Uterus (tissue), 3 donors: ENCODE measurements at regions not wholly inside any gene's neighbourhood (a gene's known extent, or its start where the extent isn't known, plus 50 kb on each side); places are given as distances from the start of the nearest gene placed in this dataset.

ENCODE experiments used
- DNase-seq, 2 donors: peaks; one replicate each; pipeline ENCODE4 v3.0.0-alpha.2; 2019 to 2020
- H3K27ac ChIP-seq, 2 donors: fragments of 200-600 bp; sonication (generic); 1 replicate in 1 of 2; 2 replicates in 1 of 2; pipeline ENCODE4 v1.5.1; 2016 to 2018
- H3K27me3 ChIP-seq, 2 donors: fragments of 200-600 bp; sonication (generic); one replicate each; pipeline ENCODE4 v1.5.1; 2018 to 2019; ENCODE audit warnings: control low read depth in 1 of 2
- H3K36me3 ChIP-seq, 2 donors: fragments of 200-600 bp; sonication (generic); one replicate each; pipeline ENCODE4 v1.5.1; 2019; ENCODE audit warnings: control low read depth in 1 of 2
- H3K4me1 ChIP-seq, 2 donors: fragments of 200-600 bp; sonication (generic); one replicate each; pipeline ENCODE4 v1.5.1; 2018 to 2019; ENCODE audit warnings: control low read depth in 1 of 2
- H3K4me3 ChIP-seq, 2 donors: fragments of 200-600 bp; sonication (generic); 1 replicate in 1 of 2; 2 replicates in 1 of 2; pipeline ENCODE4 v1.5.1; 2018 to 2019; ENCODE audit warnings: mild to moderate bottlenecking in 1 of 2
- H3K9me3 ChIP-seq, 2 donors: fragments of 200-600 bp; sonication (generic); one replicate each; pipeline ENCODE4 v1.5.1; 2019; ENCODE audit warnings: control low read depth in 1 of 2
- POLR2A ChIP-seq, 2 donors: fragments of 450-650 bp; IDR thresholded peaks; one replicate each; pipeline ENCODE4 v1.6.1; 2016; ENCODE audit warnings: antibody characterized with exemption in 2 of 2, mild to moderate bottlenecking in 1 of 2, moderate library complexity in 1 of 2
- intact Hi-C: fragments of 100-400 bp; cut with DNase I; formaldehyde crosslinking; loops from one replicate; pipeline ENCODE4 v1.15.1; 2023; ENCODE audit warnings: low total_unique reads
- TF ChIP-seq, protein P1 (sequence below), 4 experiments: fragments of 200-600 bp in 2 of 4; fragments of 450-650 bp in 2 of 4; sonication (generic) in 2 of 4; IDR thresholded peaks; one replicate each; pipeline ENCODE4 v1.5.1; 2016 to 2019; ENCODE audit warnings: antibody characterized with exemption in 4 of 4, mild to moderate bottlenecking in 2 of 4, moderate library complexity in 1 of 4
- donor health status: DM: yes; HTN: yes; CAD: no.

- TF ChIP-seq, protein P1, sequence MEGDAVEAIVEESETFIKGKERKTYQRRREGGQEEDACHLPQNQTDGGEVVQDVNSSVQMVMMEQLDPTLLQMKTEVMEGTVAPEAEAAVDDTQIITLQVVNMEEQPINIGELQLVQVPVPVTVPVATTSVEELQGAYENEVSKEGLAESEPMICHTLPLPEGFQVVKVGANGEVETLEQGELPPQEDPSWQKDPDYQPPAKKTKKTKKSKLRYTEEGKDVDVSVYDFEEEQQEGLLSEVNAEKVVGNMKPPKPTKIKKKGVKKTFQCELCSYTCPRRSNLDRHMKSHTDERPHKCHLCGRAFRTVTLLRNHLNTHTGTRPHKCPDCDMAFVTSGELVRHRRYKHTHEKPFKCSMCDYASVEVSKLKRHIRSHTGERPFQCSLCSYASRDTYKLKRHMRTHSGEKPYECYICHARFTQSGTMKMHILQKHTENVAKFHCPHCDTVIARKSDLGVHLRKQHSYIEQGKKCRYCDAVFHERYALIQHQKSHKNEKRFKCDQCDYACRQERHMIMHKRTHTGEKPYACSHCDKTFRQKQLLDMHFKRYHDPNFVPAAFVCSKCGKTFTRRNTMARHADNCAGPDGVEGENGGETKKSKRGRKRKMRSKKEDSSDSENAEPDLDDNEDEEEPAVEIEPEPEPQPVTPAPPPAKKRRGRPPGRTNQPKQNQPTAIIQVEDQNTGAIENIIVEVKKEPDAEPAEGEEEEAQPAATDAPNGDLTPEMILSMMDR (IDR thresholded peaks at IDR 0.05): no peak
- no peak for TF ChIP-seq POLR2A (IDR thresholded peaks at IDR 0.05)
- intact Hi-C loops: no loop called here
These were observed 412.0 kb upstream of the ATP2B1 start for GRCh38 chr12:90120627-90121026.

DNA sequence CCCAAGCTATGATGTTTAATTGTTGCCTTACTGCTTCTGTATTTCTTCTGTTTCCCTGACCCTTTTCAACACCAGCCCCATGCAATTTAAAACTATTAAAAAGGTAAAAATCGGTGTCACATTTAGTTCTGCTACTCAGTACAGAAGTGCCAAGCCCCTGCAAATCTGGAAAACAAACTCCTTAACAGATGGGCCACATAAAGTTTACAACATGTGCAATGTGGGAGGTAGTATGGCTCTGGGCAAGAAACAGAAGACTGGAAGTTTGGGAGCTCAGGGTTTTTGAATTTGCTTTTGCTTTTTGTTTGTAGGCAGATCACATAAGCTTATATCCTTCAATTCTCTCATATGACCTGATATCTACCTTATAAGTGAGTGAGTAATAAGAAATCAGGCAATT lies 404.0 kb upstream of the ATP2B1 start:
- no peak for TF ChIP-seq POLR2A (IDR thresholded peaks at IDR 0.05)
- TF ChIP-seq, protein P1 (IDR thresholded peaks at IDR 0.05): no peak
- no peak for DNase-seq
- H3K36me3 ChIP-seq: no peaks in the 10 kb centered on the region
- no peaks in the 10 kb centered on the region for H3K27me3 ChIP-seq
- H3K4me1 ChIP-seq: peaks cover 0 to 4% of the 10 kb centered on the region in 2 donors
- intact Hi-C loops: no loop called here
- no peak overlapping the region for H3K4me3 ChIP-seq
- H3K9me3 ChIP-seq: no peaks in the 10 kb centered on the region
- H3K27ac ChIP-seq: peak overlapping the region in 1 of 2 donors; percentile 61

More at GRCh38 chr12:90120627-90121026, 412.0 kb upstream of the ATP2B1 start:
- no peaks in the 10 kb centered on the region for H3K27me3 ChIP-seq
- H3K27ac ChIP-seq: no peak overlapping the region
- H3K36me3 ChIP-seq: no peaks in the 10 kb centered on the region
- DNase-seq: no peak
- H3K9me3 ChIP-seq: peaks cover 0 to 7% of the 10 kb centered on the region in 2 donors
- no peaks in the 10 kb centered on the region for H3K4me1 ChIP-seq
- no peak overlapping the region for H3K4me3 ChIP-seq

- no peaks in the 10 kb centered on the region for H3K9me3 ChIP-seq
- TF ChIP-seq POLR2A (IDR thresholded peaks at IDR 0.05): no peak
- TF ChIP-seq, protein P1 (IDR thresholded peaks at IDR 0.05): no peak
- DNase-seq: no peak
- no peak overlapping the region for H3K4me3 ChIP-seq
- H3K36me3 ChIP-seq: no peaks in the 10 kb centered on the region
- intact Hi-C loops: no loop called here
- H3K27ac ChIP-seq: peak overlapping the region in 1 of 2 donors; percentile 61
- no peaks in the 10 kb centered on the region for H3K27me3 ChIP-seq
- peaks cover 0 to 4% of the 10 kb centered on the region in 2 donors for H3K4me1 ChIP-seq
These were observed 403.3 kb upstream of the ATP2B1 start for GRCh38 chr12:90111791-90112580.

GRCh38 chr12:90106568-90106967 lies 397.9 kb upstream of the ATP2B1 start:
- DNase-seq: no peak
- Histone ChIP-seq H3K27me3 (no peaks in the 10 kb centered on the region), H3K4me3 (no peak overlapping the region), H3K27ac (no peak overlapping the region), H3K4me1 (peaks cover 0 to 4% of the 10 kb centered on the region in 2 donors), H3K36me3 (no peaks in the 10 kb centered on the region), H3K9me3 (no peaks in the 10 kb centered on the region)
- intact Hi-C loops: no loop called here
- TF ChIP-seq, protein P1 (IDR thresholded peaks at IDR 0.05): no peak
- TF ChIP-seq POLR2A (IDR thresholded peaks at IDR 0.05): no peak

DNA sequence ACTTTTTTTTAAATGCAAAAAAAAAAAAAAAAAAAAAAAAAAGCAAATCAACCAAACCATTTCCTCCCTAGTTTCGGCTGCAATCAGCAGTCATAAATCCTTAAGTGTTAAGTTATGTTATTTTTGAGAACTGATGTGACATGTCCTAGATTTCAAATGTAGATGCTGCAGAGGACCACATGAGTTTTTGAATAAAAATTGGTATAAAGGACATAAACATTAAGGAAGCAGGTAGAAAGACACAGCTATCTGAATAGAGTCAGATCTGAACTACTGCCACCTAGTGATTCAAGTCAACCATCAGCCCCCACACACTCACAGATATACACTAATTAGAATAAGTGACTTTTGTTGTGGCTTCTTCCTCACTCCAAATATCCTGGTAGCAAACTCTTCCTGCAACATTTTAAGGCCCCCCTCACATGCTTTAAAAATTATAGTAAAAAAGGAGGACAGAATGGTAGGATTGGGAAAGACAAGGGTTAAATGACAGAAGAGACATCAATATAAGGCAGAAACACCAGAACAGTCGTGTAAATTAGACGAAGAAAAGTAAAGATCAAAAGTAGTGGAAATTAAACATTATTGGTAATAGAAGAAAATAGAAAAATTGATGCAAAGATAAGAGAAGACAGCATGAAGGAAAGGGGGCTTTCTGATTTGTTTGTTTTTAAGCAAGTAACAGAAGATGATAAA lies 394.5 kb upstream of the ATP2B1 start:
- no peak overlapping the region for H3K27ac ChIP-seq
- H3K4me3 ChIP-seq: no peak overlapping the region
- TF ChIP-seq, protein P1 (IDR thresholded peaks at IDR 0.05): peak; percentile 21 to 32 (median 30)
- no peak for TF ChIP-seq POLR2A (IDR thresholded peaks at IDR 0.05)
- no peak for DNase-seq
- H3K27me3 ChIP-seq: no peaks in the 10 kb centered on the region
- no peaks in the 10 kb centered on the region for H3K4me1 ChIP-seq
- no peaks in the 10 kb centered on the region for H3K9me3 ChIP-seq
- intact Hi-C loops: no loop called here
- no peaks in the 10 kb centered on the region for H3K36me3 ChIP-seq
